Fibroblast of skin of abdomen (primary cell): ENCODE measurements at regions not wholly inside any gene's neighbourhood (a gene's known extent, or its start where the extent isn't known, plus 50 kb on each side); places are given as distances from the start of the nearest gene placed in this dataset.
"Not testable (repeated sequence)": the region's sequence is repeated elsewhere in the genome, so short reads cannot be mapped to it uniquely, and the experiment has no call there.

Experiments used
- DNase-seq: peaks from one replicate; pipeline ENCODE4 v3.0.0-alpha.2; 2013

DNA sequence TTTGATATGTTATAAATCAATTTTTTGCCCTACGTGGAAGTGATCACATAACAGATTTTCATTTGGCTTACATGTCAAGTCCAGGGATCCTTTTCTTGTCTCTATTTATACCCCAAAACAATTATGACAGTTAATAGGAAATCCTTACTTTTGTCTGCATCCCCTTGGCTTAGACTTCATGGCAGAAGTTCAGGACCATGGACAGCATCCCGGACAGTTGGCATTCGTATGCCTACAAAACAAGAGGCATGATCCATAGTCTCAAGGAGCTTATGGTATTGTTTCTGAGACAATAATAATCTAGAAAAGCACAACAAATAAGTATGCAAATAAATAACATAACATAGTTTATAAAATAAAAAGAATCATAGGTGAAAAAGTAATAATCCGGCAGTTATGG is 214.3 kb upstream of the GRIA1 start:
- DNase-seq: peak; percentile 49

- DNase-seq: not testable (repeated sequence)
These were observed 194.1 kb upstream of the GRIA1 start for GRCh38 chr5:153296251-153296844.

DNA sequence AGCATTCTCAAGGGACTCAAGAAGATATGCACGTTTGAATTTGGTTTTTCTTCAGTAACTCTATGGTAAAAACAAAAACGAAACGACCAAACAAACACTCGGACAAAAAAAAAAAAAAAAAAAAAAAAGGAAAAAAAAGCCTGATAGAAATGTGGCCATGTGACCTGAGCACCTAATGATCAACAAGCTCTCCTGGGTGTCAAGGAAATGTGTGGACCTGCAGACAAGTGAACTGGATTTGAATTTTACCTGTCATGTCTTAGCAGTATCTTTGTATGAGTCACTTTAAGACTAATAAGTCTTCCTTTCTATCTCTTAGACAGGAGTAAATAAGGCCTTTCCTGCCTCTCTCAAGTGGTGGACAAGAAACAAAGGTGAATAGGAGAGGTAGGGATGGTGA is 190.6 kb upstream of the GRIA1 start:
- DNase-seq: no peak

DNA sequence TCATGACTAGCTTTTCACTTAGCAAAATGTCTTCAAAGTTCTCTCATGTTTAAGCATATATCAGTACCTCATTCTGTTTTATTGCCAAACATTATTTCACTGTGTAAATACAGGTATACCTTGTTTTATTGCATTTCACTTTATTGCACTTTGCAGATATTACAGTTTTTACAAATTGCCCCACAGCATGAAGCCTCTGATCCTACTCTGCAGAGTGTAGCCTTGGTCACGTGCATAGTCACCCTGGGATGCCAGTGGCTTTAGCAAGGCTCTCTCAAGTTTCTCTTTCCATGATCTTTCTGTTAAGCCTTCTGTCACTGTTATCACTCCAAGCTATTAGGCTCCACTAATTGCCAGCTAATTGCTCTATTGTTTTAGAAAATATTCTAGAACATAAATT is 182.2 kb upstream of the GRIA1 start:
- DNase-seq: no peak

DNA sequence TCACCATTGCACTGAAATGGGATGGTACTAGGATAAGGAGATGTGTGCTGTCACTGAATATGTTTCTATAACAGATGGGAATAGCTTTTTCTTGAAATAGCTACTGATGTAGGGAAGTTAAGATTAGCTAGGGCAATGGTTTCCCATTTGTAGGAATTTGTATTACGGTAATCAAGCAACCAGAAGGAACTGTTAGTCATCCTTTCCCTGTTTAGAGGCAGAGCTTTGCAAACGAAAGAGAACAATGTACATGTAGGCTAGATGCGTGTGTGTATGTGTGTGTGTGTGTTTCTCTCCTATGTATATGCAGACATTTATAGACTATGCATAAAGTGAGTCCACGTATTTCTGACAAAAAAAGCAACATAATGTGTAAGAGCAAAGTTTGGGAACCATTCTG is 171.9 kb upstream of the GRIA1 start:
- DNase-seq: no peak

DNA sequence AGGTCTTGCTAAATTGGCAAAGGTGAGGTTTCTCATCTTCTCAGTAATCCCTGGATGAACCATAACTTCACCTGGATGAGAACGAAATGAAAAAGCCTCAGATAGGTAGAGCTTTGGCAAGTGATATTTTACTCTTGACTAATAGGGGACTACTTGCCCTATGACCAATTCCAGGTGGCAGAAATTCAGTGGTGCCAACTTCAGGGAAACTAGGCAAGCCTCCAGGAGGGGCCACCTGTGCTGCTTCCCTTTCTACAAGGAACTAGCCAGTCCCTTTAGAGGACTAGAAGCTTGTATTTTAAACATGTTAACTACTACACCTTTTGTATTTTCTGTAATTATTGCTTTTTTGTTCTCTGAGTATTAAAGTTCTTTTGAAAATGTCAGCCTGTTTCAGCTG is 169.0 kb upstream of the GRIA1 start:
- DNase-seq: no peak

GRCh38 chr5:153340139-153340538 is 150.3 kb upstream of the GRIA1 start:
- DNase-seq: no peak

GRCh38 chr5:153340738-153341137 is 149.7 kb upstream of the GRIA1 start:
- no peak for DNase-seq

GRCh38 chr5:153342487-153342886 is 148.0 kb upstream of the GRIA1 start:
- DNase-seq: peak; percentile 4

DNA sequence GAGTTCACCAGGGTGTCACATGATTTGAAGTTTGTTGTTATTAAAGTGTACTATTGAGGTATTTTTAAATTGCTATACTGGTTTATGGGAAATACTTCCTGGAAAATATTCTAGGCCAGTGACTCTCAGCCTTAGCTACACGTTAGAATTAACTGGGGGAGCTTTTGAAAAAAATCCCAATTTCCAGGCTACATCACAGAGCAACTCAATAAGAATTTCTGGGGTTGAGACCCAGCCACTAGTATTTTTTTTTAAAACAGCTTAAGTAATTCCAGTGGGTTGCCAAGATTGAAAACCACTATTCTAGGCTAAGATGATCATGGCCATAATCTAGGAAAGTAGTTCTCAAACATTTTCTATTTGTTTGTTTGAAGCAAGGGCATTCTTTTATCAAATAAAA is 142.9 kb upstream of the GRIA1 start:
- no peak for DNase-seq

- peak; percentile 28 for DNase-seq
These were observed 140.1 kb upstream of the GRIA1 start for GRCh38 chr5:153350175-153350883.

GRCh38 chr5:153352685-153353219 is 137.7 kb upstream of the GRIA1 start:
- peak; percentile 3 for DNase-seq

DNA sequence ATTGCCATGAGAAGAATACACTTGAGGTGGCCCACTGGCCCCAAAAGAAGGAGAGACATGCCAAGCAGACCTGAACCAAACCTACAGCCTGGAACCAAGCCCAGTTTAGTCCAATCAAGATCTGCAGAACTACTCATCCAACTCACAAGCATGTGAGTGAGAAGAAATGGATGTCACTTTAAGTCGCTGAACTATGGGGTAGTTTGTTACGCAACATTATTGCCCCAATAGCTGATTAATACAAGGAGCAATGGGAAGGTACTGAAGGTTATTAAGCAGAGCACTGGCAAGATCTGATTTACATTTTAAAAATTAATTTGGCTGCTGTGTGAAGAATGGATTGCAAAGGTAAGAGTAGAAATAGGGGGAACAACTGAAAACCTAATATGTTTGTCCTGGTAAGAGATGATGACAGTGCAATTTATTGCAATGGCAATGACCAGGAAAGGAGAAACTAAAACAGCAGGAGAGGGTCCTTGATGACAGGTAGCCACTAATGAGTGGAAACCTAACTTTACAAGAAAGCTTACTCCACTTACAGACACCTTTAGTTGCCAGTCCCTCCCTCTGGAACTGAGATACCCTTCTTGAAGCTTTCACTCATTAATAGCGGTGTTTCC is 132.9 kb upstream of the GRIA1 start:
- DNase-seq: no peak

DNA sequence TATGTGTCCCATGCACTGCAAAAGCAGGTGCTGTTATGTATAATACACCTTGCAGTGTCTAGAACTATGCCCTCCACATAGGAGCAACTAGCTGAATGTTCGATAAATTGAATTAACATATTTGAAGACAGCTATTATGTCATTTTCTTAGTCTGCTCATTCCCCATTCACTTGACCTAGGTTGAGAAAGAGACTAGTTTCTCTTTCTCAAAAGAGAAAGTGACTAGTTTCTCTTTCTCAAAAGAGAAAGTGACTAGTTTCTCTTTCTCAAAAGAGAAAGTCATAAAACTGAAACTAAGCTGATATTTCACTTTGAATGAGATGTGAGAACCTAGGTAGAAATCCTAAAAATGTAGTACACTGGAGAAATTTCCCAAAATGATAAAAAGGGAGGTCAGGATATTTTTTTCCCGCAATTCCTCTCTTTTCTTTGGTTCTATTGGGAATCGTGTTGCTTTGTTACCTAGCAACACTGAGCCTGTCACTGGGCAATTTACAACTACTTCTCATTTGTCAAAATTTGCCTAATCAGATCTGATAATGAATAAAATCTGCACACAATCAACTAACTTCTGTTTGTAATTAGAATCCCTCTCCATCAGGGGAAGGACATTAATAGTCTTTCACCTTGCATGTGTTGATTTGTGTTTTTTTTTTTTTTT is 132.0 kb upstream of the GRIA1 start:
- DNase-seq: no peak

GRCh38 chr5:153360860-153361259 is 129.6 kb upstream of the GRIA1 start:
- DNase-seq: no peak

GRCh38 chr5:153361735-153362409 is 128.6 kb upstream of the GRIA1 start:
- no peak for DNase-seq

- no peak for DNase-seq
These were observed 124.9 kb upstream of the GRIA1 start for GRCh38 chr5:153365547-153365946.

GRCh38 chr5:153367466-153367865 is 123.0 kb upstream of the GRIA1 start:
- no peak for DNase-seq

DNA sequence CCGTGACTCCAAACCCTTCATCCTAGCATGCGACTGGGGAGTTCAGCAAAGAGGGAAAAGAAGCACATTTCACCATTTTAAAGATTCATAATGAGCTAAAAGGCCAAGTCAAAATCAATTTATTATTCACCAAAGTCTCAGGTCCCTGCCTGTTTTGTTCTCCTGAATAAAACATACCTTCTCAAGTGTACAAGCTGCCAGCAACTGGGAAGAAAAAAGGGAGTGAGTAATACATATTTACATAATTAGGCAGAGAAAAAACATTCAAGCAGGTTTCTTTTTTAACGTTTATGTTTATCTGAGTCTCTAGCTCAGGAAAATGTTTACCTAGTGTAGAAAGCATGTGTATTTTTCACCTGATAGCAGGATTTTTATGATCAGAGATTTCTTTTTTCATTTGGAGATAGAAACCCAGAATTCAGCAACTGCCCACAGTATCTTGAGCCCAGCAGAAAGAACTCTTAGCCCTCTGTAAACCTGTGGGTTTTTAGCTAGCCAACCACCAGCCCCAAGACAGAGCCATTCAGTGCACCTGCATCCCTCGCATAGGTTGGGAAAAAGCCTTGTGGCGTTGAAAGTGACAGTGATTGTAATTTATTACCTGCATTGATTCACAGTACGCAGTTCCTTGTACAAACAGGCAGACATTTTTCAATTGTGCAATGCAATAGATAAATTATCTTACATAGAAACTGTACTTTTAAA is 117.9 kb upstream of the GRIA1 start:
- no peak for DNase-seq

DNA sequence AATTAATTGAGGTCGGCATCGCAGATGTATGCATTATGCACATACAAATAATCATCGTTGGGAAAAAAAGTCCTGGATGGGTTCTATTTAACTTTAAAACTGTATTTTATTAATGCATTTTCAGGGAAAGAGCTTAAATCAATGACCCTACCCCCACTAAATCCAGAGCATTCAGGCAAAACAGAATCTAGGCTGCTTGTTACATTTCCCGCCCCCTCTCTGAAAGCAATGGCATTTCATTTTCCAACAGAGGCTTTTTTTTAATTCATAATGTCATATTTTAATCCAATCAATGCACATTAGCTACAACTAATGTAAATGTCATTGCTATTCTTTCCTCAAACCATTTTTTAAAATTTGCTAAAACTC is 117.4 kb upstream of the GRIA1 start:
- no peak for DNase-seq

- DNase-seq: not testable (repeated sequence)
These were observed 108.8 kb upstream of the GRIA1 start for GRCh38 chr5:153381630-153382029.

GRCh38 chr5:153390569-153390968 is 99.9 kb upstream of the GRIA1 start:
- DNase-seq: no peak
